HCT116 (cell line): ENCODE measurements at regions not wholly inside any gene's neighbourhood (a gene's known extent, or its start where the extent isn't known, plus 50 kb on each side); places are given as distances from the start of the nearest gene placed in this dataset.

Source experiments
- ATAC-seq: fragments of 200-7000 bp; cut with Tn5 transposase; 2 replicates; pipeline ENCODE4 v1.9.1; 2020; ENCODE audit warnings: mild to moderate bottlenecking, moderate library complexity
- BruUV-seq: library from RNA; stranded (reverse); fragments of 400-500 nt; replicated peaks from 2 replicates; lab custom pipeline; 2021; lab: Mats Ljungman, UMichigan
- CTCF ChIA-PET: fragments of 300-600 bp; sonication (Branson Sonifier 250); formaldehyde crosslinking; loops from one replicate; lab custom pipeline; 2021; ENCODE audit warnings: antibody characterized with exemption; lab: Charles Lee
- POLR2A ChIA-PET: fragments of 300-600, 350-600 bp; sonication (Branson Sonifier 250); formaldehyde crosslinking; loops from one replicate; lab custom pipeline; 2021; ENCODE audit warnings: antibody characterized with exemption; lab: Charles Lee
- RAD21 ChIA-PET, 2 experiments: fragments of 300-600 bp; sonication (Branson Sonifier 250); formaldehyde crosslinking; loops; one replicate each; lab custom pipeline; 2023; ENCODE audit warnings: low total read pairs in 2 of 2; ENCODE audit not compliant: uncharacterized antibody in 2 of 2, unreplicated experiment in 2 of 2, low non-redundant PET in 1 of 2; lab: Charles Lee
- DNase-seq: peaks from one replicate; pipeline ENCODE4 v3.0.0-alpha.2; 2010; ENCODE audit warnings: low read depth, low spot score
- H2AFZ ChIP-seq: fragments of 200-600 bp; shearing (Covaris generic), sonication (generic); 2 replicates; pipeline ENCODE4 v1.6.1; 2017; ENCODE audit warnings: low read depth, mixed run types, mixed read lengths, antibody characterized with exemption, low read length; ENCODE audit not compliant: poor library complexity, severe bottlenecking
- H3K27ac ChIP-seq: 2 replicates; pipeline ENCODE4 v1.5.1; 2012; ENCODE audit warnings: low read depth, low read length
- H3K27me3 ChIP-seq: fragments of 200-600 bp; sonication (generic); 2 replicates; pipeline ENCODE4 v1.6.1; 2016; ENCODE audit warnings: mixed run types, low read length, mixed read lengths; ENCODE audit not compliant: insufficient read depth
- H3K36me3 ChIP-seq, 2 experiments: fragments of 200-500 bp in 1 of 2; fragments of 200-600 bp in 1 of 2; sonication (Bioruptor generic) in 1 of 2; sonication (generic) in 1 of 2; 2 replicates each; pipeline versions ENCODE4 v1.5.1 to v1.6.1; 2014 to 2016; ENCODE audit warnings: low read length in 2 of 2, inconsistent platforms in 1 of 2, mixed read lengths in 1 of 2, mixed run types in 1 of 2; ENCODE audit not compliant: insufficient read depth in 2 of 2, control insufficient read depth in 1 of 2
- H3K4me1 ChIP-seq, 2 experiments: fragments of 200-600 bp in 1 of 2; sonication (generic) in 1 of 2; 2 replicates each; pipeline versions ENCODE4 v1.5.1 to v1.6.1; 2012 to 2017; ENCODE audit warnings: low read length in 2 of 2, inconsistent platforms in 1 of 2, mild to moderate bottlenecking in 1 of 2, mixed read lengths in 1 of 2, mixed run types in 1 of 2, moderate library complexity in 1 of 2; ENCODE audit not compliant: insufficient read depth in 2 of 2, control insufficient read depth in 1 of 2
- H3K4me2 ChIP-seq: fragments of 200-600 bp; sonication (generic); 2 replicates; pipeline ENCODE4 v1.6.1; 2017; ENCODE audit warnings: mixed run types, low read length, mixed read lengths
- H3K4me3 ChIP-seq, 2 experiments: fragments of 200-600 bp in 1 of 2; sonication (generic) in 1 of 2; replicated peaks in 1 of 2; 2 replicates each; pipeline ENCODE4 v1.5.1; 2011 to 2016; ENCODE audit warnings: low read length in 2 of 2, control low read depth in 1 of 2, low read depth in 1 of 2, mild to moderate bottlenecking in 1 of 2, mixed read lengths in 1 of 2, mixed run types in 1 of 2
- H3K79me2 ChIP-seq: fragments of 200-600 bp; sonication (generic); 2 replicates; pipeline ENCODE4 v1.6.1; 2017; ENCODE audit warnings: mild to moderate bottlenecking, mixed run types, low read length, moderate library complexity, mixed read lengths; ENCODE audit not compliant: insufficient read depth
- H3K9ac ChIP-seq: fragments of 200-600 bp; sonication (generic); 2 replicates; pipeline ENCODE4 v1.6.1; 2016; ENCODE audit warnings: low read length, mixed read lengths
- H3K9me2 ChIP-seq: fragments of 200-600 bp; sonication (generic), shearing (Covaris generic); 2 replicates; pipeline ENCODE4 v1.6.1; 2017; ENCODE audit warnings: mixed run types, mild to moderate bottlenecking, moderate library complexity; ENCODE audit not compliant: insufficient read depth
- H3K9me3 ChIP-seq, 2 experiments: fragments of 200-500 bp in 1 of 2; fragments of 200-600 bp in 1 of 2; sonication (Bioruptor generic) in 1 of 2; sonication (generic) in 1 of 2; 2 replicates each; pipeline ENCODE4 v1.6.1; 2014 to 2017; ENCODE audit warnings: low read length in 2 of 2, mixed read lengths in 2 of 2, inconsistent platforms in 1 of 2, low read depth in 1 of 2, mild to moderate bottlenecking in 1 of 2, mixed run types in 1 of 2, moderate library complexity in 1 of 2; ENCODE audit not compliant: control insufficient read depth in 1 of 2, insufficient read depth in 1 of 2
- H4K20me1 ChIP-seq: fragments of 200-600 bp; sonication (generic), shearing (Covaris generic); 2 replicates; pipeline ENCODE4 v1.6.1; 2017; ENCODE audit warnings: mixed run types, mild to moderate bottlenecking, moderate library complexity; ENCODE audit not compliant: insufficient read depth
- CBX3 ChIP-seq: IDR thresholded peaks from 2 replicates; pipeline ENCODE4 v1.6.1; 2012; ENCODE audit warnings: low read depth
- CEBPB ChIP-seq: IDR thresholded peaks from 2 replicates; pipeline ENCODE4 v1.6.1; 2012; ENCODE audit warnings: low read depth
- EZH2 ChIP-seq: fragments of 200-600 bp; sonication (generic); IDR thresholded peaks from 2 replicates; pipeline ENCODE4 v1.6.1; 2017; ENCODE audit warnings: antibody characterized with exemption, mixed run types
- EZH2phosphoT487 ChIP-seq: fragments of 200-600 bp; IDR thresholded peaks from 2 replicates; pipeline ENCODE4 v1.6.1; 2018; ENCODE audit warnings: antibody characterized with exemption, borderline replicate concordance
- POLR2AphosphoS5 ChIP-seq: IDR thresholded peaks from 2 replicates; pipeline ENCODE4 v1.6.1; 2011; ENCODE audit warnings: mild to moderate bottlenecking, low read depth, low read length, moderate library complexity
- TCF7L2 ChIP-seq: IDR thresholded peaks from 2 replicates; pipeline ENCODE4 v1.7.0; 2011; ENCODE audit warnings: borderline replicate concordance, inconsistent platforms; ENCODE audit not compliant: insufficient read depth, insufficient read length; ENCODE audit errors: extremely low read depth
- intact Hi-C: fragments of 100-400 bp; cut with micrococcal nuclease; formaldehyde crosslinking; loops from 2 replicates; pipeline ENCODE4 v1.10.0; 2022
- TF ChIP-seq, protein P1 (sequence below), 3 experiments: fragments of 200-600 bp in 1 of 3; sonication (generic) in 1 of 3; IDR thresholded peaks in 2 of 3; conservative IDR thresholded peaks in 1 of 3; 2 replicates each; pipeline ENCODE4 v1.5.1; 2012 to 2017; ENCODE audit warnings: low read depth in 2 of 3, low read length in 2 of 3, antibody characterized with exemption in 1 of 3, borderline replicate concordance in 1 of 3, control low read depth in 1 of 3, mild to moderate bottlenecking in 1 of 3, mixed read lengths in 1 of 3, mixed run types in 1 of 3, moderate library complexity in 1 of 3; ENCODE audit not compliant: insufficient read depth in 1 of 3
- TF ChIP-seq, protein P2 (sequence below): IDR thresholded peaks from 2 replicates; pipeline ENCODE4 v1.6.1; 2011; ENCODE audit warnings: mild to moderate bottlenecking, low read length, moderate library complexity; ENCODE audit not compliant: insufficient replicate concordance; ENCODE audit errors: extremely low read depth

DNA sequence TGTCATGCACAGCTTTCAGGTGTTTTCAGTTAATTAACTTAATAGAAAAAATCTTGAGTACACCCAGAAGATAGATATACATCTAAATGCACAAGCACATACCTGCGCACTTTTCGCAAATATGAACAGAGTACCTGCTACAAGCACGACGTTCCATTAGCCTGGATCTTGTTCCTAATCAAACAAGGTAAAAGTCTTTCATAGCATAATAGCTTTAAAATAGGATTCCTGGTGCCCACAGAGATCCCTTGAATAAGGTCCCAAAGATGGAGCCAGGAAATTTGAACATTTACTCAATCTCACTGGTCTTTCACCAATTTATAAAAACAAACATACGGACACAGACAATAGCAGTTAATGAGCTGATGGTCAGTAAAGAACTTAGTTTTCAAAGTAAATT is 689.8 kb upstream of the CHORDC1 start:
- Histone ChIP-seq H3K27me3 (no peaks in the 10 kb centered on the region), H3K4me2 (no peak overlapping the region), H3K9ac (no peak overlapping the region), H4K20me1 (no peaks in the 10 kb centered on the region), H3K9me2 (no peaks in the 10 kb centered on the region), H3K79me2 (no peaks in the 10 kb centered on the region), H3K4me1 (no peaks in the 10 kb centered on the region), H3K4me3 (no peak overlapping the region), H3K27ac (no peak overlapping the region), H3K9me3 (peaks cover 0 to 4% of the 10 kb centered on the region in 2 experiments; a peak in 2 of 4 replicates), H3K36me3 (no peaks in the 10 kb centered on the region), H2AFZ (no peak overlapping the region)
- CTCF ChIA-PET, result no interaction called here
- DNase-seq (no peak), ATAC-seq (no peak)
- TF ChIP-seq POLR2AphosphoS5 (no peak), EZH2phosphoT487 (no peak), CBX3 (no peak), CEBPB (no peak), EZH2 (no peak), TCF7L2 (no peak)
- TF ChIP-seq, protein P1, sequence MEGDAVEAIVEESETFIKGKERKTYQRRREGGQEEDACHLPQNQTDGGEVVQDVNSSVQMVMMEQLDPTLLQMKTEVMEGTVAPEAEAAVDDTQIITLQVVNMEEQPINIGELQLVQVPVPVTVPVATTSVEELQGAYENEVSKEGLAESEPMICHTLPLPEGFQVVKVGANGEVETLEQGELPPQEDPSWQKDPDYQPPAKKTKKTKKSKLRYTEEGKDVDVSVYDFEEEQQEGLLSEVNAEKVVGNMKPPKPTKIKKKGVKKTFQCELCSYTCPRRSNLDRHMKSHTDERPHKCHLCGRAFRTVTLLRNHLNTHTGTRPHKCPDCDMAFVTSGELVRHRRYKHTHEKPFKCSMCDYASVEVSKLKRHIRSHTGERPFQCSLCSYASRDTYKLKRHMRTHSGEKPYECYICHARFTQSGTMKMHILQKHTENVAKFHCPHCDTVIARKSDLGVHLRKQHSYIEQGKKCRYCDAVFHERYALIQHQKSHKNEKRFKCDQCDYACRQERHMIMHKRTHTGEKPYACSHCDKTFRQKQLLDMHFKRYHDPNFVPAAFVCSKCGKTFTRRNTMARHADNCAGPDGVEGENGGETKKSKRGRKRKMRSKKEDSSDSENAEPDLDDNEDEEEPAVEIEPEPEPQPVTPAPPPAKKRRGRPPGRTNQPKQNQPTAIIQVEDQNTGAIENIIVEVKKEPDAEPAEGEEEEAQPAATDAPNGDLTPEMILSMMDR (IDR thresholded peaks at IDR 0.05 in 2 of 3, conservative IDR thresholded peaks at IDR 0.05 in 1 of 3; ENCODE audit: borderline replicate concordance in 1 of 3, insufficient read depth in 1 of 3, low read depth in 2 of 3, low read length in 2 of 3), result no peak
- TF ChIP-seq, protein P2, sequence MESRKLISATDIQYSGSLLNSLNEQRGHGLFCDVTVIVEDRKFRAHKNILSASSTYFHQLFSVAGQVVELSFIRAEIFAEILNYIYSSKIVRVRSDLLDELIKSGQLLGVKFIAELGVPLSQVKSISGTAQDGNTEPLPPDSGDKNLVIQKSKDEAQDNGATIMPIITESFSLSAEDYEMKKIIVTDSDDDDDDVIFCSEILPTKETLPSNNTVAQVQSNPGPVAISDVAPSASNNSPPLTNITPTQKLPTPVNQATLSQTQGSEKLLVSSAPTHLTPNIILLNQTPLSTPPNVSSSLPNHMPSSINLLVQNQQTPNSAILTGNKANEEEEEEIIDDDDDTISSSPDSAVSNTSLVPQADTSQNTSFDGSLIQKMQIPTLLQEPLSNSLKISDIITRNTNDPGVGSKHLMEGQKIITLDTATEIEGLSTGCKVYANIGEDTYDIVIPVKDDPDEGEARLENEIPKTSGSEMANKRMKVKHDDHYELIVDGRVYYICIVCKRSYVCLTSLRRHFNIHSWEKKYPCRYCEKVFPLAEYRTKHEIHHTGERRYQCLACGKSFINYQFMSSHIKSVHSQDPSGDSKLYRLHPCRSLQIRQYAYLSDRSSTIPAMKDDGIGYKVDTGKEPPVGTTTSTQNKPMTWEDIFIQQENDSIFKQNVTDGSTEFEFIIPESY, result no peak
- no TSS peak for BruUV-seq
- intact Hi-C loops, result no loop called here
- RAD21 ChIA-PET, result no interaction called here
- POLR2A ChIA-PET, result no interaction called here
